HCEC 1CT (cell line): ENCODE measurements at regions not wholly inside any gene's neighbourhood (a gene's known extent, or its start where the extent isn't known, plus 50 kb on each side); places are given as distances from the start of the nearest gene placed in this dataset.
"Not testable (repeated sequence)": the region's sequence is repeated elsewhere in the genome, so short reads cannot be mapped to it uniquely, and the experiment has no call there.

Source experiments
- DNase-seq: peaks from one replicate; pipeline ENCODE4 v3.0.0-alpha.2; 2017

DNA sequence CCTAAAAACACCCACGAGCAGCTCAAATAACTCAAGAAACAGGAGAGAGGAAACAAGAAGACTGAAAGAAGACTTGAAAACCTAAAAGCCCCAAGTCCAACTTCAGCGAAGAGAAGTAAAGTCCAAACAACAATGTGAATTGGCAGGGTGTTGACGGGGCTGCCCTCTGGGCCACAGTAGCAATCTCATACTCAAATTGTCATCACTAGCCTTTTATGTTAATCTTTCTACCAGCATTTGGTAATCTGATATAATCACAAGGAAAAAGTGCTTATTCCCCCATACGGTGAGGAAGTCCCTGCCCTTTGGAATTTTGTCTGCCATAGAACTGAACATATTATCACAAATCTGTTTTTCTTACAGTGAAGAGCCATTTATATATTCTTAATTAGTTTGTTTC lies 51.5 kb upstream of the IFNE start:
- no peak for DNase-seq

DNA sequence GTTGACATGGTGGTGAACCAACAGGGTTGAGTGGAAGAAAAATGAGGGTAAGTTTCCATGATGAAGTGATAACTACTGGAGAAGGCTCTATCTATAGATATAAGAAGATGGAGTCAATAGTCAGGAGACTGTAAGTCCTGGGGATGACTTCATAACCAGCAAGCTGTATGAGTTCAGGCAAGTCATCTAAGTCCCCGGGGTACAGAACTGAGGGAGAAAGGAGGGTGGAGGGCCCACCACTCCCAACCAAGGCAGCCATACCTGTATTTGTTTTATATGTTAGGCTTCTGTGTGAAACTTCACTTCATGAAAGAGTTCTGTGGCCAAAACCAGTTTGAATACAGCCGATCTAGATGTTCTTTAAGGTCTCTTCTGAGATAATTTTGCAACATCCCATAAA lies 53.3 kb upstream of the IFNE start:
- DNase-seq = no peak

DNA sequence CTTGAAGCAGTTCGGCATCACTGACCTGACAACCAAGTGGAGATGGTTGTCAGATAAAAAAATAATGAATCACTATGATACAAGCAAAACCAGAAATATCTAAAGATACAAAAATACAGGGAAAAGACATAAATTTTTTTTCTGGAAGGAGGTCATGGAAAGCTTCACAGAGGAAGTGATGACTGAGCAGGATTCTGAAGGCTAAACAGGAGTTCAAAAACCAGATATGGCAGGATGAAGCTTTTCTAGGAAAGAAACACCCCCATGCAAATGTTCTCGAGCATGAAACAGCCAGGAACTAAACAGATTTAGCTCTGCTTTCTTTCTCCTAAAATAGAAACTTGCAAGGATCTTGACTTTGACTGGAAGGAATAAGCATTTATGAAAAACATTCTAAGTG lies 60.7 kb upstream of the IFNE start:
- no peak for DNase-seq

DNA sequence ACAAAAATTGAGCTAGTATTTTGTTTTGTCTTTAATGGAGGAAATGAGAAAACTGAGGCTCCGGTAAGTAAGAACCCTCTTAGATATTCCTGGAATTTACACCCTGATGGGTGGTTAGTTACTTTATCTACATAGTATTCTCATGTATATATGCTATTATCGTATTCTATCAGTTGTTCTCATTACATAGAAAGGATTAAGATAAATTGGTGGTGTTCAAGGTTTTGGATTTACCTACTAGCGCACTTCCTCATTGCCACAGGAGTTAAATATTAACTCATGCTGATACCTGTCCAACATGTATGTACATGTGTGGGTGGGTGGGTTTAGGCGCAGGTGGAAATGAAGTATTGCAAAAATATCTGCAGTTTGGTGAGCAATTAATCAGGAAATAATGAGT lies 61.1 kb upstream of the IFNE start:
- DNase-seq = no peak

DNA sequence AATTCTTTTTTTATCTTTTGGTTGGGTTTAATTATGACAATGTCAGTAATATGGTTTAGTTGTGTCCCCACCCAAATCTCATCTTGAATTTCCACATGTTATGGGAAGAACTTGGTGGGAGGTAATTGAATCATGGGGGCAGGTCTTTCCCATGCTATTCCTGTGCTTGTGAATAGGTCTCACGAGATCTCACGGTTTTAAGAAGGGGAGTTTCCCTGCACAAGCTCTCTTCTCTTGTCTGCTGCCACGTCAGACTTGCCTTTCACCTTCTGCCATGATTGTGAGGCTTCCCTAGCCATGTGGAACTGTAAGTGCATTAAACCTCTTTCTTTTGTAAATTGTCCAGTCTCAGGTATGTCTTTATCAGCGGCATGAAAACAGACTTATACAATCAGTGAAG lies 61.7 kb upstream of the IFNE start:
- not testable (repeated sequence) for DNase-seq

DNA sequence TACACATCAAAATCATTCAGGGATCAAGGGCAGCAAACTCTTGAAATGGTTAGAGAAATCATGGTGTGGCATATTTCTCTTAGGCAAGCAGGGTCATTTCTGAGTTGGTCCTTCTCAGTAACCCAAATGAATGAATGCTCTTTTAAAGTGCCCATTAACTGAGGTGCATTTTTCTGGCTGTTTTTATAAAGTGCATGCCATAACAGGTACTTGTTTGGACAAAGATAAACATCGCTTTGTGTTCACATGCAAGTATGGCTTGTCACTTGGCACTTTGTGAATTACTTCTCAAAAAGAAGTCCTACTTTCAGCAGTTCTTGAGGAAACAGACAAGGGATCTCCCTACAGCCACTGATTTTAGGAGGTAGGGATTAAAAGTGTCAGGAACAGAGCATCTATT lies 64.8 kb upstream of the IFNE start:
- no peak for DNase-seq

DNA sequence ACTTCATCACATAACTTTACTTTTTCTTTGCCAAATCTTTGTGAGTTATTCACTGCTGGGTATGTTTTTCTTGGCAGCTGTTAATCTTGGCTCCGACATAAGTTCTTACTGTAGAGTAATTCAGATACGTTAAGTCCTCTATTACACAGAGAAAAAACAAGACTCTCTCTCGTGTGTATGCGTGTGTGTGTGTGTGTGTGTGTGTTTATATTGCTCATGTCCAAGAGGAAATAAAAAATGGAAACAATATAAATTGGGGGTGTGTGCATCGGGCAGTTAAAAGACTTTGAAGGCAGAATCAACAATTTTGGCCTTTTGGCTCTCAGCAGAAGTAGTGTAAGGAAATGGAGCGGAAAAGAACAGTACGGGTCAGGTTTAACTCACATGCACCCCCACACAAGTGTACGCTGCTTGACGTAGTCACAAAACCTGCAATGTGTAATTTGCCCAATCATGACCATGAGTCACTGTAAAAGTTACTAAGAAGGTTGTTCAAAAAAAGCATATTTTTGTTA lies 67.2 kb upstream of the IFNE start:
- DNase-seq = peak; percentile 95

DNA sequence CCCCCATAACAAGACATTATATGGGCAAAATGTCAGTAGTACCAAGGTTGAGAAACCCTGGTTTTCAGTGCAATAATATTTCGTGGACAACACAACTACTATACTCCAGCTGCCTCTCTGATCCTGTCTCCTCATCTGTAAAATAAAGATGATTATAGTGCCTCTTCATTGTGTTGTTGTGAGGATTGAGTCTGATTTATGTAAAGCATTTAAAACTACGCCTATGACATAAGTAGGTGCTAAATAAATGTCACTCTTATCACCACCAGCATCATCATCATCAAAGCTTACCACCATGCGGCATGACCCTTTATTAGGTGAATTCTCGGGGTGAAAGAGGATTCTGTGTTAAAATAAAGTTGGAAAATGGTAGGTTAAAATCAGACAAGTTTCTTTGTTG lies 67.8 kb upstream of the IFNE start:
- DNase-seq = no peak

DNA sequence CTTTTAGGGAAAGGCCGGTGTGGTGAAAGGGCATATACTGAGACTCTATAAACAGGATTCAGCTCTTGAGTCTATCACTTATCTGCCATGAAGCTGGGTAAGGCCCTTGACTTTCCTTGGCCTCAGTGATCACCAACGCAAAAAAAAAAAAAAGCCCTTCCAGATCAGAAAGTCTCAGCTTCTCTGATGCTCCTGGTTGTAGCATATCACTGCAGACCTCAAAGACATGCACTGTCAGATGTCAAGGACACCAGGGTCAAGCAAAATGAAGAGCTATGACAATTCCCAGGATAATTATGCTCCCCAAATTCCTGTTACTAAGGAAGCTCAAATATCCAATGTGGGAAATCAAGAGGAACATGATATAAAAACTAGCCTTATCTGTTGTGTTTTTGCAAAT lies 68.3 kb upstream of the IFNE start:
- no peak for DNase-seq

DNA sequence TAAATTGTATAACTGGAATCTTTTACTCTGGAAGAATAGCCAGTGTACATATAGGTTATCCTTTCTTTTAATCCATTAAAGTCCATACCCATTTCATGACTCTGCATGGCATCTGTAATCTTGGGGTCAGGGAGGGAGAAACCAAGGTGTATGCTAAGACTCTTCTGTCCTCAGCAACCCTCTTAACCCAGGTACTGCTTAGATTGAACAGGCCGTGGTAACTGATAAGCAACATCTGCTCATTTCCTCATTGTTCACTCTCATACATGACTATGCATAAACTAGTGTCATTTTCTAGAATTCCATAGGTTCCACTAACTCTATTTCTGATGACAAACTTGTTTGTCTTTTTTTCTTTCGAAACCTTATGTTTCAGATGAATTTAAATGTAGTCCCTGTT lies 69.3 kb upstream of the IFNE start:
- DNase-seq = peak; percentile 41

DNA sequence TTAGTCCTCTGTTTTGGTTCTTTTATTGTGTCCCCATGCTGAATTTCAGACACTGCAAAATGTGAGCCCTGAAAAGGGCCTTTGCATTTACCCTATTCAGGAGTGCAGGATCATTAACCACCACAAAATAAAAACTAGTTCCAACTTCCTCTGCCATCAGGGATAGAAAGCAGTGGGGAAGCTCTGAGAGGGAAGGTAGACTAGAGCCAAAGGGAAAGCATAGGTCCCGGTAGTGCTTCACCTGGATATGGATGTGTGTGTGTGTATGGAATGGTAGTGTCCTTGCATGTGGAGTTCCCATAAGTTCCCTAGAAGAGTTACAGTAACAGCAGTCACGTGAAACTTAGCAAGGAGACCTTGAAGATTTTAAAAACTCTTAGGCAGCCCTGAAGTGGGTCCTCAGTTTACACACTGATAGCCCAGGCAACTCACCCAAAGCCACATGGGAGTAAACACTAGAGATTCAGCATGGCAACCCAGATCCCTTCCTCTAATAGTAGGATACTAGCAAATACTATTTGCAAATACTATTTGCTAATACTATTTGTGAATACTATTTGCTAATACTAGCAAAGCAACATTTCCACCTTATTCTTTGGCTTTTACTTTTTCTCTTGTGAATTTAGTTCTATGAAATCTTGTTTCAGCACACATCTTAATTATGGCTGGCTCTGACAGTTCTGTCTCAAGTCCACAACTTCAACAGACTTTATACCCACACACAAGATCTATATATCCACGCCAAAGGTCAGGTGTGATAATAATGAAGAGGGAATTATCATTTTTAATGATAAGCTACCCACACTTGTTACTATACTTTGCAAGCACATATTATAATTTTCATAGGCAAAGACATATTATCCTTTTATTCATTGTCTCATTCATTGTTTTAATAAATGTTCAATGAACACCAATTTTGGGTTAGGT lies 70.4 kb upstream of the IFNE start:
- no peak for DNase-seq

DNA sequence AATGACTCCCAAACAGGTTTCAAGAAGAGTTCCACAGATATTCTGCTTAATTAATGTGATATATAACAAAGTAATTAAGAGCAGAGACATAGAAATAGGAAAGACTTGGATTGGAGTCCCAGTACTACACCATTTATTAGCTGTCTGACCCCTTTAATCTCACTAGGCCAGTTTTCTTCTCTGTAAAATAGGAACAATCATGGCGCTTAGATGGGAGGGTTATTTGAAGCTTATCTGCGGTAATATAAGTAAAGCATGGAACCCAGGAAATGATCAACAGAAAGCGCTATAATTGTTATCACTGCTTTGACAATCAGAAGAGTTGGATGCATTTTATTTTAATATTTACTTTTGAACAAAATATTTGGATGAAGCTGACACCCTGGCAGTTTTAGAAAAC lies 71.3 kb upstream of the IFNE start:
- no peak for DNase-seq

DNA sequence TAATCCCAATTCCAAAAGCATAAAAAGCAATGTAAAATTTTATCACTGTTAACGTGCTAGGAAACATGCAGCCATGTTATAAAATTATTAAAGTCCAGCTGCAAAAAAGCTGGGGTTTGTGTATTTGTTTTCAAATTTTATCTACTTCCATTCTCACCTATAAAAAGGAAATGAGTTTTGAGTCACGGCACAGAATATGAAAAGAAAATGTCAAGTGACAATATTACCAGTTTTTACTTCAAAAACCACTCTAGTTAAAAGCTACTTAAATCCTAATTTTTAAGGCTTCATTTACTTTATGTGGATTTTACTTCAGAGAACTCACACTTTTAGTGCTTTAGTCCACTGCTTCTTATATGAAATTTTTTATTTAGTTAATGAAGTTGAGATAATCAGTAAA lies 72.7 kb upstream of the IFNE start:
- no peak for DNase-seq

DNA sequence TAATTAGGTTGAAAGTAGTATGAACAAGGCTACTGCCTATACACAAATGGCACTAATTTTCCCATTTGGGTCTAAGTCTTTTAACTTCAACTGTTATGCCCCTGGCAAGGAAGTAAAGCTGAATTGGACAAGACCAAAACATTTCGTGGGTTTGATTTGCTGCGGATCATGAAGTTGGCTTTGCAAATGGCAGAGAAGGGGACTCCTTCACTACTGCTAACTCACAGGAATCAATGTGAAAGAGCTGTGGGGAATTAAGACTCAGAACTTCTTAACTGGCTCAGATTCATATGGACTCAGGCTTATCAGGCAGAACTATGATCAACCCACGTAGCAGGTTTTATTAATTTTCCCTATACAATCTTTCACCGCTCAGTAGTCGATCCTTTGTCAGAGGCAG lies 73.8 kb upstream of the IFNE start:
- no peak for DNase-seq

DNA sequence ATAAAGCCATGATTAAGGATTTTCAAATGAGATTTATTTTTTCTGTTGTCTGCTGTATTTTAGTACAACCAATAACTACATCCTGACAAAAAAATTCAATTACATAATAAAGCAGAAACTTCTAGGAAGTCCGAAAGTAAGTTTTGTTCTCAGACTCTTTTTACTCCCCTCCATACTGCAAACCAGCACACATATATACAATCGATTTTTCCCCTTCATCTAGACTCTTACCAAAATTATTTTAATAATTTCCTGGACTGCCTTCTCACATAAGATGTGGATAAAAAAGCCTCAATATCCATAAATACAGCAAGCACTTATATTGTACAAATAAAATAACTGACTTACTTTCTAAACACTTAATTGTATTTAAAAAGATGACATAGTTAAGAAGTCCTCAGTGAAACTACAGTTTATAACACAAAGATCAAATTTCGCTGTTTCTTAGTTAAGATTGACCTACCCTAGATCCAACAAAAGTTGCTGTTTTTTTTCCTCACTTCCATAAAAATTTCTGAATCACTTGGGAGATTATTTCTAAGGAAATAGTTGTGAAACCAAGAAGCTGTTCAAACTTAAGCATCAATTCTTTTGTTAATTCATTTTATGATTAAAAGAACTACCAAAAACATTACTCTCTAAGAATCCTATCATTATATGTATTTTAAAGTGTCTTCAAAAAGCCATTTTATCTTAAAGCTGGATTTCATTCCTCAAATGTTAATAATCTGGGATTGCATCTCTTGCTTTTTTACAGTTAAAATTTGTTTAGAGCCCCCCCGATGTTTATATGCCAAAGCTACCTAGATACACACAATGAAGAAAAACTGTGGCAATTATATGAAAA lies 74.7 kb upstream of the IFNE start:
- no peak for DNase-seq

DNA sequence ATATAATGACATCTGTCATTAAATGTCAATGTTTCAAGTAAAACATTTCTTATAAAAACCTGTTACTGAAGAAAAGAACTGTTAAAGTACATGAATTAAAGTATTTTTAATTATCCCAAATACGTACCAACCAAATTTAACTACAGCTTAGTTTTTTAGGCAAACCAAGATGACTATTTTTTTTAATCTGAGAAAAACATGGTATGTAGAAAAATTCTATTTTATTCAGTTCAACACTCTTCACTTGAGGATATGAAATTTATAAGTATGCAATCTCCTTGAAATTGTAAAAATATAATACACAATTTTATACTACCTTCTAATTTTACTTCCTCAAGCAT lies 75.3 kb upstream of the IFNE start:
- no peak for DNase-seq

DNA sequence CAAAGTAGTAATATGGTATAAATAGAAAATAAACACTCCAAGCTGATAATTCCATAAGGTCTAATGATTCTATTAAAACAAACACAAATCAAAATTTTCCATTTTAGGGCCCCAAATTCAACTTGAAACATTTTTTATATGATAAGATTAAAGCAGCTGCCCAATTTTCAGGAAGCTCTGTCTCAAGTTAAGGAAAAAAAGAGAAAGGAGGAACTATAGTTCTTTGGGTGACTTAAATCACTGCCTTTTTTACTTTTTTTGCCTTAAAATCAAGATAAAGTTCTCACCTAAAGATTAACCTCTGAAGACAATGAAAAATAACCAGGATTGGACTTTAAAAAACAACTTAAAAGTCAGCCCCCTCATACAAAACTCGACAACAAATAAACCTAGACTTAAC lies 76.0 kb upstream of the IFNE start:
- DNase-seq = no peak

DNA sequence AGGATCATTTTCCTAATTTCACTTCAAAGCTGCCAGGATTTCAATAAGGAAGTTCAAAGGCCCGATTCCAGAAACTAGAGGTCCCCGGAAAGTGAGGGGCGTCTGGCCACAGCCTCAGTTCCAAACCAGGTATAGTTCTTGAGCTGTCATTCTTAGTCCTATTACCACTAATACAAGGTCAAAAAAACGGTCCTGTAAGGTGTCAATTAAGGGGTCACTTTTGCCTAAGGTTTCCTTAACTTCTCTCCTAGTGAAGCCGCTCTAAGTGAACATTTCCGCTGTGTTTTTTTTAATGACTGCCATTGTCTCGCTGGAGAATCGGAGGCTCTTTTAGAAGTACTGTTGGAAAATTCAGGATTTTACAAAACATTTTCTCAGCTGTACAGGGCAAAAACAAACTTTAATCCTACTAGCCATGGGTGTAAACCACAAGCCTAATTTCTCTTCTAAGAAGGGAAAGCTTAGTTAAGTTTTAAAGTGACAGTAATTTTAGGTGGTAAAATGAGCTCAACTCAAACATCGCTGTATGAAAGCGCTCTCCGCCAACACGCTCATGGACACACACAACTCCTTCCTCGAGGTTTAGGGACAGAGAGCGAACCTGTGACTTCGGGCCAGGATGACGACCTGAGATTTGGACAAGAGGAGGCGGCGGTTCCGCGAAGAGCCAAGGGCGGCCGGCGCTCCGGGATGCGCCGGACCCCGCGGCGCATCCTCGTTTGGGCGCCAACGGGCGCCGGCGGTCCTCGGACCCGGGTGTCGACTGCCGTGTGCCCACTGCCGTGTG lies 76.7 kb upstream of the IFNE start:
- peak; percentile 48 for DNase-seq

DNA sequence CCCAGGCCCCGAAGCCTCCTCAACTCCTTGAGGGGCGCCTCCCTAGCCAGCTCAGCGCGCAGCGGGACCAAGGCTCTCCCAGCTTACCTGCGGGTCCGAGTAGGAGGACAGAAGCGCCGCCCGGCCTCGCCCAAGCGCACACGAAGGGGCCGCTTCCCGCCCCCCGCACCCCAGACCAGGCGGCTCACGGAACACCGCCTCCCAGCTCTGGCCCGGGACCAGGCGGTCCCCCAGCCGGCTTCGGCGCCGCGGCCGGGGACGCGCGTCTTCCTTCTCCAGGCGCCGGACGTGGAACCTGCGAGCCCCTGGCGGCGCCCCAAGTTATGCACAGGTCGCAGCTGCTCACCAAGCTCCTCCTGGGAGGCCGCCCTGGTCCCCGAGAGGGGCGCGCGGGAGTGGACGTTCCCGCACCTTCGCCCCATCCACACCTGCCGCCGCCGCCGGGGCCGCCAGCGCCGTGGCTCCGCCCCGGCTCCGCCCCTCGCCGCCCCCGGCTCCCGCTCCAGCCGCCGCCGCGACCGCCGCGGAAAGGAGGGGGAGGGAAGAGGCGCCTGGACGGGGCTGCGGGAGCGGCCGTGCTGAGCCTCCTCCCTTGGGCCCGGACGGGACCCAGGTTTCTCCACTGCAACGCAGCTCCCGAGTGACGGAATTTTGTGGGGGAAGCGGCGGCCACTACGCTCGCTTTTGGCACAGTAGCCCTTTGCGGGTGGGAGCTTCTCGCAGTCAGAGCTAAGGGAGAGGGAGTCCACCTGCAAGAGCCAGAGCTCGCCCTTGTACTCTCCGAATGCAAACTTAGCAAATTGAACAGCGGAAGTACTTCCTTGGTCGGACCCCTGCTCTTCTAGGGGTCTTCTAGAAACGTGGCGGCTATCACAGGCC lies 77.5 kb upstream of the IFNE start:
- peak; percentile 61 for DNase-seq

DNA sequence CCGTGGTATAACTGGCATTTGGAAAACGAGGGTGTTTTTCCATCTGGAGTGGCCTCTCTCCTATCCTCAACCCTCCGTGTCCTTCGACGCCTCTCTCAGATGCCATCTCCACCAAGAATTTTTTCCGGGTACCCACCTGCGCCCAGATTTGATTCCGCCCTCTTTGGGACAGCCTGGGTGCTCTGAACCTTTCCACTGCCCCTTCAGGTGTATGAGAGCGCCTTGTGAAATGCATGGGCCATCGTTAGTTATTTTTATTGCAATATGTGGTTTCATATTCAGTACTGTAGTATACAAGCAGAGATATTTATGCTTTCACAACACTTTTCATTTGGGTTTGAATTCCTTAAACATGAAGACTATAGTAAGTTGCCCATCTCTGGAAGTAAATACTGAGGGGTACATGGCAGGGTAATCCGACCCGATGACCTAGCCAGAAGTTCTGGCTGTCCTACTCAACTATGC lies 78.2 kb upstream of the IFNE start:
- DNase-seq = no peak

DNA sequence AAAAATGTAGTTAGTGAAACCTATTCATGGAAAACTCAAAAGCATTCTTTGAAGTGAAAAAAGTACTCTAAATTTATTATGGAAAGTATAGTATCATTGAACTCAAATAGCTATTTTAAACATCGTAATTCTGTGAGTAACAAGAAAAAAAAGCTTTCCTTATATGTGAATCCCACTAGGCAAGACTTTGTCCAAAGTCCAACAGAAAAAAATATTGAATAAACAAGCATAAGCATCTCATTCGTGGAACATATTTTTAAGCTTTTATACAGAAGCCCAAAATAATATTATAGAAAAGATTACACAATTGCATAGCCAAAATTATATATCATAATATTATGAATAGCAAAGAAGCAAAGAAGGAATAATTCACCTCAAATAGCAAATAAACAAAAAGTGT lies 79.4 kb upstream of the IFNE start:
- no peak for DNase-seq

DNA sequence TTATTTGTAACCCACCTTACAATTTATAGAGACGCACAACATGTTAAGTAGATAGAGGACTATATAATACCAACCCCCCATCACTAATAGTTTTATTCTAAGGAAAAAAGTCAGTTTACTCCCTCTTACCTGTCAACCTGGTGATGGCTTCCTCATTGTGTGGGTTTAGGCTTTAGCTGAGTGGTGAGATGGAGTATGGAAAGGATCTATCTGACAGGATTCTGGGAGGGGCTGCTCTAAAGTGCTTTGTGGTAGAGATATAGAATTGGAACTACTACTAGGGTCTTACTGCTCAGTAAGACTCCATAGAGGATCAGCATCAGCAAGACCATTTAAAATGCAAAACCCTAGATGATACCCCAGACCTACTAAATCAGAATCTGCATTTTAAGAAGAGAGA lies 82.1 kb upstream of the IFNE start:
- no peak for DNase-seq
